MM.1S (cell line): ENCODE measurements at regions not wholly inside any gene's neighbourhood (a gene's known extent, or its start where the extent isn't known, plus 50 kb on each side); places are given as distances from the start of the nearest gene placed in this dataset.

Experiments
- DNase-seq: peaks from one replicate; pipeline ENCODE4 v3.0.0-alpha.2; 2015
- H2AFZ ChIP-seq: fragments of 300-600 bp; sonication (generic); 2 replicates; pipeline ENCODE4 v1.6.0; 2016; ENCODE audit warnings: antibody characterized with exemption, low read length
- H3F3A ChIP-seq: fragments of 300-600 bp; sonication (generic); 2 replicates; pipeline ENCODE4 v1.6.1; 2016; ENCODE audit warnings: mild to moderate bottlenecking, antibody characterized with exemption, low read length, moderate library complexity, mixed read lengths; ENCODE audit not compliant: insufficient read depth
- H3K27ac ChIP-seq: fragments of 300-600 bp; sonication (generic); 2 replicates; pipeline ENCODE4 v1.5.1; 2016; ENCODE audit warnings: mild to moderate bottlenecking, low read length
- H3K27me3 ChIP-seq: fragments of 300-600 bp; sonication (generic); replicated peaks from 2 replicates; pipeline ENCODE4 v1.6.0; 2016; ENCODE audit warnings: low read length; ENCODE audit not compliant: insufficient read depth
- H3K36me3 ChIP-seq: fragments of 300-600 bp; sonication (generic); replicated peaks from 2 replicates; pipeline ENCODE4 v1.6.1; 2016; ENCODE audit warnings: mild to moderate bottlenecking, low read length, mixed read lengths; ENCODE audit not compliant: insufficient read depth
- H3K4me1 ChIP-seq: fragments of 300-600 bp; sonication (generic); 2 replicates; pipeline ENCODE4 v1.6.1; 2016; ENCODE audit warnings: low read length, mixed read lengths
- H3K4me2 ChIP-seq: fragments of 300-600 bp; sonication (generic); 2 replicates; pipeline ENCODE4 v1.6.0; 2016; ENCODE audit warnings: low read depth, low read length
- H3K4me3 ChIP-seq: fragments of 300-600 bp; sonication (generic); 2 replicates; pipeline ENCODE4 v1.5.1; 2016; ENCODE audit warnings: low read length, mixed read lengths
- H3K79me2 ChIP-seq: fragments of 300-600 bp; sonication (generic); 2 replicates; pipeline ENCODE4 v1.6.1; 2016; ENCODE audit warnings: mixed run types, low read length, mixed read lengths
- H3K9ac ChIP-seq: fragments of 300-600 bp; sonication (generic); 2 replicates; pipeline ENCODE4 v1.6.1; 2016; ENCODE audit warnings: low read length, mixed read lengths
- H3K9me2 ChIP-seq: fragments of 300-600 bp; sonication (generic); replicated peaks from 2 replicates; pipeline ENCODE4 v1.6.1; 2016; ENCODE audit warnings: mild to moderate bottlenecking, low read length, mixed read lengths; ENCODE audit not compliant: insufficient read depth
- H3K9me3 ChIP-seq: fragments of 300-600 bp; sonication (generic); replicated peaks from 2 replicates; pipeline ENCODE4 v1.6.1; 2016; ENCODE audit warnings: mild to moderate bottlenecking, low read length, mixed read lengths; ENCODE audit not compliant: insufficient read depth
- H4K20me1 ChIP-seq: fragments of 300-600 bp; sonication (generic); 2 replicates; pipeline ENCODE4 v1.6.1; 2016; ENCODE audit warnings: mild to moderate bottlenecking, low read length, moderate library complexity, mixed read lengths; ENCODE audit not compliant: insufficient read depth
- CTCF ChIP-seq: fragments of 300-600 bp; sonication (generic); IDR thresholded peaks from 2 replicates; pipeline ENCODE4 v1.5.1; 2016; ENCODE audit warnings: antibody characterized with exemption, low read length, mixed read lengths
- EZH2 ChIP-seq: fragments of 300-600 bp; sonication (generic); optimal IDR thresholded peaks from 2 replicates; pipeline ENCODE3; 2017; ENCODE audit warnings: low read depth, mild to moderate bottlenecking, antibody characterized with exemption, low read length, mixed read lengths
- EZH2phosphoT487 ChIP-seq: fragments of 300-600 bp; sonication (generic); IDR thresholded peaks from 2 replicates; pipeline ENCODE4 v1.6.1; 2018; ENCODE audit warnings: antibody characterized with exemption, low read length

GRCh38 chr16:55938126-55938525, 63.0 kb upstream of the CES5A start:
- no peak for DNase-seq
- Histone ChIP-seq H3K79me2 (no peaks in the 10 kb centered on the region), H4K20me1 (no peaks in the 10 kb centered on the region), H3K9me2 (no peaks in the 10 kb centered on the region), H3K27ac (no peak overlapping the region), H3K27me3 (no peaks in the 10 kb centered on the region), H3K36me3 (no peaks in the 10 kb centered on the region), H3F3A (no peaks in the 10 kb centered on the region), H3K4me2 (no peak overlapping the region), H3K9me3 (no peaks in the 10 kb centered on the region), H3K4me1 (no peaks in the 10 kb centered on the region), H2AFZ (no peak overlapping the region), H3K4me3 (no peak overlapping the region), H3K9ac (no peak overlapping the region)
- TF ChIP-seq EZH2phosphoT487 (no peak), CTCF (no peak), EZH2 (no peak)

GRCh38 chr16:55933038-55933437, 57.9 kb upstream of the CES5A start:
- no peaks in the 10 kb centered on the region for H3K79me2 ChIP-seq
- H3K4me3 ChIP-seq = no peak overlapping the region
- no peaks in the 10 kb centered on the region for H3K36me3 ChIP-seq
- H3K27ac ChIP-seq = no peak overlapping the region
- no peaks in the 10 kb centered on the region for H3K9me3 ChIP-seq
- no peaks in the 10 kb centered on the region for H3F3A ChIP-seq
- TF ChIP-seq EZH2phosphoT487 = no peak
- TF ChIP-seq EZH2 = no peak
- no peak for TF ChIP-seq CTCF
- H3K27me3 ChIP-seq = no peaks in the 10 kb centered on the region
- H2AFZ ChIP-seq = no peak overlapping the region
- no peaks in the 10 kb centered on the region for H4K20me1 ChIP-seq
- DNase-seq = no peak
- no peaks in the 10 kb centered on the region for H3K9me2 ChIP-seq
- H3K9ac ChIP-seq = no peak overlapping the region
- no peaks in the 10 kb centered on the region for H3K4me1 ChIP-seq
- H3K4me2 ChIP-seq = no peak overlapping the region

GRCh38 chr16:55930036-55930435, 54.9 kb upstream of the CES5A start:
- Histone ChIP-seq H3K9me2 (no peaks in the 10 kb centered on the region), H3K27me3 (no peaks in the 10 kb centered on the region), H3K36me3 (no peaks in the 10 kb centered on the region), H3F3A (no peaks in the 10 kb centered on the region), H3K27ac (no peak overlapping the region), H4K20me1 (no peaks in the 10 kb centered on the region), H3K4me3 (no peak overlapping the region), H3K9me3 (no peaks in the 10 kb centered on the region), H3K9ac (no peak overlapping the region), H3K4me2 (no peak overlapping the region), H3K79me2 (no peaks in the 10 kb centered on the region), H2AFZ (no peak overlapping the region), H3K4me1 (no peaks in the 10 kb centered on the region)
- no peak for DNase-seq
- TF ChIP-seq EZH2phosphoT487 = no peak
- no peak for TF ChIP-seq CTCF
- TF ChIP-seq EZH2 = no peak
